ENCODE measurements at regions not wholly inside any gene's neighbourhood (a gene's known extent, or its start where the extent isn't known, plus 50 kb on each side); places are given as distances from the start of the nearest gene placed in this dataset.

GRCh38 chr18:60506682-60507081 lies 134.1 kb upstream of the MC4R start:
- Histone ChIP-seq H2BK120ac (ENCODE audit: low read depth, low read length) (no peak overlapping the region), H3K4me1 (ENCODE audit: control insufficient read depth, insufficient read depth, low read length) (no peaks in the 10 kb centered on the region), H2AFZ (replicated peaks; ENCODE audit: low read length, poor library complexity) (no peak overlapping the region), H3K18ac (ENCODE audit: low read depth, low read length) (no peak overlapping the region), H4K20me1 (ENCODE audit: insufficient read depth, low read length) (no peaks in the 10 kb centered on the region), H2AK9ac (replicated peaks; ENCODE audit: low read depth, low read length, poor library complexity) (no peak overlapping the region), H3K4me3 (ENCODE audit: insufficient read depth, low read depth, low read length) (no peak overlapping the region), H3K4me2 (ENCODE audit: low read depth, low read length) (no peak overlapping the region), H4K5ac (ENCODE audit: low read depth, low read length) (no peak overlapping the region), H4K91ac (ENCODE audit: insufficient read depth, low read depth, low read length) (no peak overlapping the region), H3K23ac (ENCODE audit: low read depth, low read length) (no peak overlapping the region), H3K56ac (ENCODE audit: extremely low read depth, insufficient read depth, low read length) (no peak overlapping the region), H3K14ac (replicated peaks; ENCODE audit: low read depth, low read length) (no peak overlapping the region), H3K4ac (ENCODE audit: low read depth, low read length) (no peak overlapping the region), H2BK20ac (ENCODE audit: low read depth, low read length) (no peak overlapping the region), H3K9me1 (ENCODE audit: insufficient read depth, low read length) (no peaks in the 10 kb centered on the region), H3K9me3 (ENCODE audit: control insufficient read depth, insufficient read depth, low read length) (no peaks in the 10 kb centered on the region), H3K79me1 (ENCODE audit: low read depth in 1 of 2, low read length in 2 of 2) (no peaks in the 10 kb centered on the region), H2BK5ac (ENCODE audit: low read depth, low read length, poor library complexity, severe bottlenecking) (no peak overlapping the region), H3K36me3 (ENCODE audit: control insufficient read depth, insufficient read depth, low read length) (no peaks in the 10 kb centered on the region), H3K9ac (ENCODE audit: low read depth, low read length) (no peak overlapping the region), H2AK5ac (ENCODE audit: low read depth, low read length) (no peak overlapping the region), H4K8ac (ENCODE audit: low read depth in 2 of 2, low read length in 2 of 2) (no peak overlapping the region), H3K27ac (ENCODE audit: insufficient read depth, low read length) (no peak overlapping the region), H3K27me3 (ENCODE audit: control insufficient read depth, insufficient read depth, low read length) (no peaks in the 10 kb centered on the region), H2BK15ac (ENCODE audit: low read depth, low read length) (no peak overlapping the region)
- intact Hi-C loops (cut with micrococcal nuclease) (no loop called here), in situ Hi-C loops (cut with MboI; ENCODE audit: low sequenced_read_pairs) (no loop called here), dilution Hi-C loops (cut with HindIII; ENCODE audit: low sequenced_read_pairs, unreplicated experiment) (no loop called here)
- no TSS peak for BruUV-seq (replicated peaks)
- ChIA-PET POLR2A (ENCODE audit: unreplicated experiment) (no interaction called here), CTCF (no interaction called here)
- ATAC-seq (ENCODE audit: low read depth) (no peak), DNase-seq (no peak)
- no CpG with 5 or more reads among the region's 4 CpGs for WGBS, 2 experiments (ENCODE audit: extremely low coverage in 2 of 2, insufficient read length in 1 of 2)
- TF ChIP-seq RAD21 (IDR thresholded peaks at IDR 0.05; ENCODE audit: low read length) (no peak), CEBPB (IDR thresholded peaks at IDR 0.05; ENCODE audit: low read depth, low read length) (no peak), USF2 (IDR thresholded peaks at IDR 0.05; ENCODE audit: low read depth, low read length) (no peak), MXI1 (IDR thresholded peaks at IDR 0.05; ENCODE audit: borderline replicate concordance, low read depth, low read length) (no peak)

All from IMR-90 (cell line).